CD4-positive, alpha-beta memory T cell (primary cell): ENCODE measurements at regions not wholly inside any gene's neighbourhood (a gene's known extent, or its start where the extent isn't known, plus 50 kb on each side); places are given as distances from the start of the nearest gene placed in this dataset.

Source experiments
- CTCF ChIA-PET: fragments of 350-600 bp; sonication (Branson Sonifier 250); formaldehyde crosslinking; loops from one replicate; lab custom pipeline; 2021; ENCODE audit warnings: inconsistent platforms; ENCODE audit not compliant: partially characterized antibody; lab: Charles Lee
- POLR2A ChIA-PET: fragments of 350-600 bp; sonication (Branson Sonifier 250); formaldehyde crosslinking; loops from one replicate; lab custom pipeline; 2021; ENCODE audit not compliant: partially characterized antibody; lab: Charles Lee
- DNase-seq, 5 donors: peaks; one replicate each; pipeline versions ENCODE4 v3.0.0 to v3.0.0-alpha.2; 2020 to 2022; ENCODE audit warnings: mixed read lengths in 1 of 5
- H3K27ac ChIP-seq: one replicate; pipeline ENCODE4 v1.7.0; 2013; ENCODE audit warnings: low read depth, low read length
- H3K27me3 ChIP-seq: 2 replicates; pipeline ENCODE4 v1.7.0; 2013; ENCODE audit warnings: mild to moderate bottlenecking, low read length, moderate library complexity; ENCODE audit not compliant: insufficient read depth
- H3K36me3 ChIP-seq: 2 replicates; pipeline ENCODE4 v1.7.0; 2013; ENCODE audit warnings: mild to moderate bottlenecking, low read length, moderate library complexity; ENCODE audit not compliant: insufficient read depth
- H3K4me1 ChIP-seq: 2 replicates; pipeline ENCODE4 v1.7.0; 2013; ENCODE audit warnings: mild to moderate bottlenecking, low read length, moderate library complexity; ENCODE audit not compliant: insufficient read depth
- H3K4me3 ChIP-seq, 2 donors: one replicate each; pipeline ENCODE4 v1.7.0; 2013; ENCODE audit warnings: low read length in 2 of 2, mild to moderate bottlenecking in 1 of 2
- H3K9me3 ChIP-seq, 2 donors: one replicate each; pipeline ENCODE4 v1.7.0; 2013; ENCODE audit warnings: low read length in 2 of 2, control low read depth in 1 of 2; ENCODE audit not compliant: control insufficient read depth in 1 of 2
- H3K27ac Mint-ChIP-seq, 7 donors: one replicate each; pipeline ENCODE4 v1.8.0; 2020 to 2021; ENCODE audit warnings: mixed read lengths in 7 of 7, mild to moderate bottlenecking in 6 of 7, inconsistent platforms in 3 of 7, moderate library complexity in 3 of 7
- H3K27me3 Mint-ChIP-seq, 2 donors: one replicate each; pipeline ENCODE4 v1.8.0; 2020 to 2021; ENCODE audit warnings: mixed read lengths in 2 of 2
- H3K36me3 Mint-ChIP-seq, 2 donors: one replicate each; pipeline ENCODE4 v1.8.0; 2020 to 2021; ENCODE audit warnings: mixed read lengths in 2 of 2, inconsistent platforms in 1 of 2, mild to moderate bottlenecking in 1 of 2
- H3K4me1 Mint-ChIP-seq, 4 donors: one replicate each; pipeline ENCODE4 v1.8.0; 2020 to 2021; ENCODE audit warnings: mixed read lengths in 4 of 4, mild to moderate bottlenecking in 1 of 4
- H3K4me3 Mint-ChIP-seq, 8 donors: one replicate each; pipeline ENCODE4 v1.8.0; 2020 to 2021; ENCODE audit warnings: mixed read lengths in 8 of 8, mild to moderate bottlenecking in 7 of 8, moderate library complexity in 6 of 8, inconsistent platforms in 3 of 8
- H3K9me3 Mint-ChIP-seq, 8 donors: one replicate each; pipeline ENCODE4 v1.8.0; 2020 to 2021; ENCODE audit warnings: mixed read lengths in 8 of 8, mild to moderate bottlenecking in 5 of 8, inconsistent platforms in 3 of 8, moderate library complexity in 1 of 8
- intact Hi-C: fragments of 100-400 bp; cut with micrococcal nuclease; formaldehyde crosslinking; loops from one replicate; pipeline ENCODE4 v1.15.1; 2023

DNA sequence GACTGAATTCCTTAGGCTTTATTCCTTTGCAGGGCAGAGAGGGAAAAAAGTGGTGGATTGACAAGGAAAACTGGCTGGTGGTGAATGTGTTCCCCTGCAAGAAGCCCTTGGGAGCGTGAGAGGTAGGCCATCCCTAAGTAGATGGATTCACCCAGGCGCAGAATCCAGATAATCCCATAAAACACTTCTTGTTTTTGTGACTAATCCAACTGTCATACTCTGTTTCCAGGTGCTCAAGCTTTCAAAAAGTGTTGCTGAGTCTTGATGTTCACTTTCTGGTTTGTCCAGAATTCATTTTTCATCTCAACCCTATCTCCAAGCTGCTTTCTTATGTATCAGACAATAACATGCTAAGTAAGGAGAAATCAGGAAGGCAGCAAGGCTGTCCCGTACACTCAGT, 250.8 kb upstream of the HABP2 start:
- H3K27me3 ChIP-seq, result peaks cover 3% of the 10 kb centered on the region
- H3K4me1 Mint-ChIP-seq, result no peaks in the 10 kb centered on the region
- no peak overlapping the region for H3K27ac ChIP-seq
- POLR2A ChIA-PET, result no interaction called here
- no peak overlapping the region for H3K27ac Mint-ChIP-seq
- CTCF ChIA-PET, result no interaction called here
- H3K36me3 ChIP-seq, result no peaks in the 10 kb centered on the region
- peaks cover 17 to 20% of the 10 kb centered on the region in 2 donors for H3K27me3 Mint-ChIP-seq
- no peaks in the 10 kb centered on the region for H3K4me1 ChIP-seq
- intact Hi-C loops, result no loop called here
- H3K9me3 ChIP-seq, result no peaks in the 10 kb centered on the region
- DNase-seq, result no peak
- H3K4me3 ChIP-seq, result no peak overlapping the region
- no peaks in the 10 kb centered on the region for H3K9me3 Mint-ChIP-seq
- no peak overlapping the region for H3K4me3 Mint-ChIP-seq
- no peaks in the 10 kb centered on the region for H3K36me3 Mint-ChIP-seq

DNA sequence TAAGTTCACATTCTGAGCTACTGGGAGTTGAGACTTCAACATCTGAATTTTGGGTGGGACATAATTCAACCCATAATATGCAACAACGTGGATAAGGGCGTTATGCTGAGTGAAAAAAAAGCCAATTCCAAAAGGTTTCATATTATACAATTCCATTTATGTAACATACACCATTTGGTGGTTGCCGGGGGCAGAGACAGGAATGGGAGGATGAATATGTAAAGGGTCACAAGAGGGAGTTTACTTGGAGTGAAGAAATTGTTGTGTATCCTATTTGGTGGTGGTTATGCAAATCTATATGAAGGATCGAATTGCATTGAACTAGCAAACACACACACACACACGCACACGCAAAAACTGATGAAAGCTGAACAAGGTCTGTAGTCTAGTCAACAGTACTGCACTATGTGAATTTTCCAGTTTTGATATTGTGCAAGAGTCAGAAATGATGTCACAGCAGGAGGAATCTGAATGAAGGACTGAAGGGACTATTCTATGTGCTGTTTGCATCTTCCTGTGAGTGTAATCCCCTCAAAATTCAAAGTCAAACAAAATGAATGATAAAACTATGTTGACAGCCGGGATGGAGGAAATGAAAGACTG, 249.2 kb upstream of the HABP2 start:
- DNase-seq, result no peak
- Histone ChIP-seq H3K4me1 (no peaks in the 10 kb centered on the region), H3K9me3 (no peaks in the 10 kb centered on the region), H3K27ac (no peak overlapping the region), H3K36me3 (no peaks in the 10 kb centered on the region), H3K27me3 (peaks cover 3% of the 10 kb centered on the region), H3K4me3 (no peak overlapping the region)
- POLR2A ChIA-PET, result no interaction called here
- no peaks in the 10 kb centered on the region for H3K36me3 Mint-ChIP-seq
- H3K27ac Mint-ChIP-seq, result no peak overlapping the region
- intact Hi-C loops, result no loop called here
- H3K9me3 Mint-ChIP-seq, result no peaks in the 10 kb centered on the region
- peaks cover 10 to 14% of the 10 kb centered on the region in 2 donors for H3K27me3 Mint-ChIP-seq
- CTCF ChIA-PET, result no interaction called here
- no peaks in the 10 kb centered on the region for H3K4me1 Mint-ChIP-seq
- H3K4me3 Mint-ChIP-seq, result no peak overlapping the region

DNA sequence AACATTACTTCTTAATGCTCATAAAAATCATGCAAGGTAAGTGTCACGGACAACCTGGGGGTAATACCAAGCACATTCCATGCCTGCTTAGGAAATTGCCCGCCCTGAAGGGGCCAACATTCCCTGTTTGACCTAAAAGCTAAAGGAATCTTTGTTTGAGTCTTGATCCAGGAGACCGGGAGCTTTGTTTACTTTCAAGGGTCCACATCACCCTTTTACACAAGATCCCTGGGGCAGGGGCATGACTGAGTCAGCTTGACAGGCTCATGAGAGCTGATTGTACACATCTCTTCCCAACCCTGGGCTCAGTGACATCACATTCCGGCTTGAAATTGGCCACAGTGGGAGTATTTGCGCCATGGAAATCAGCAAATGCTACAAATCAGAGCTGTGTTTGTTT, 248.1 kb upstream of the HABP2 start:
- no peaks in the 10 kb centered on the region for H3K9me3 ChIP-seq
- Mint-ChIP-seq H3K27ac (no peak overlapping the region), H3K4me1 (no peaks in the 10 kb centered on the region)

DNA sequence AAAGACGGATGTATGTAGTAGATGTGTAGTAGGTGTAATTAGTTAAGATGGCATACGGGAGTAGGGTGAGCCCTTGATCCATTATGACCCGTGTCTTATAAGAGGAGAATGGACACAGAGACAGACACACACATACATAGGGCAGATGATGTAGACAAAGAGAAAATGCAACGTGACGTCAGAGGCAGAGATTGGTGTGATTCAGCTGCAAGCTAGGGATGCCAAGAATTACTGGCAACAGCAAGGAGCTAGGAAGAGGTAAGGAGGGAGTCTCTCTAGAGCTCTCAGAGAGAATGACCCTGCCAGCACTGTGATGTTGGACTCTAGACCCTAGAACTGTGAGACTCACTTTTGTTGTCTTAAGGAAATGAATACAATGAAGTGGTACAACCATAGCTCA, 247.0 kb upstream of the HABP2 start:
- no peaks in the 10 kb centered on the region for H3K9me3 Mint-ChIP-seq
- ChIA-PET POLR2A (no interaction called here), CTCF (interaction anchor here (0.5 to 1.3 kb wide), 2 partner anchors 9 to 13 kb away, joined by 3 read pairs; no protein-coding TSS in a partner anchor)
- Histone ChIP-seq H3K27me3 (no peaks in the 10 kb centered on the region), H3K36me3 (no peaks in the 10 kb centered on the region), H3K27ac (no peak overlapping the region), H3K9me3 (no peaks in the 10 kb centered on the region), H3K4me3 (no peak overlapping the region), H3K4me1 (no peaks in the 10 kb centered on the region)
- H3K27ac Mint-ChIP-seq, result no peak overlapping the region
- intact Hi-C loops, result no loop called here
- H3K4me1 Mint-ChIP-seq, result no peaks in the 10 kb centered on the region
- no peaks in the 10 kb centered on the region for H3K36me3 Mint-ChIP-seq
- peaks cover 3 to 4% of the 10 kb centered on the region in 2 donors for H3K27me3 Mint-ChIP-seq
- H3K4me3 Mint-ChIP-seq, result no peak overlapping the region
- DNase-seq, result no peak

More for the DNA sequence above, 248.1 kb upstream of the HABP2 start:
- Histone ChIP-seq H3K4me3 (no peak overlapping the region), H3K4me1 (no peaks in the 10 kb centered on the region), H3K27me3 (peaks cover 2% of the 10 kb centered on the region), H3K36me3 (no peaks in the 10 kb centered on the region), H3K27ac (no peak overlapping the region)
- intact Hi-C loops, result no loop called here
- peaks cover 4 to 6% of the 10 kb centered on the region in 2 donors for H3K27me3 Mint-ChIP-seq
- H3K9me3 Mint-ChIP-seq, result no peaks in the 10 kb centered on the region
- ChIA-PET CTCF (interaction anchor here (1.3 kb wide), 1 partner anchor 14 kb away, joined by 3 read pairs; no protein-coding TSS in a partner anchor), POLR2A (no interaction called here)
- H3K36me3 Mint-ChIP-seq, result no peaks in the 10 kb centered on the region
- no peak for DNase-seq
- H3K4me3 Mint-ChIP-seq, result no peak overlapping the region

DNA sequence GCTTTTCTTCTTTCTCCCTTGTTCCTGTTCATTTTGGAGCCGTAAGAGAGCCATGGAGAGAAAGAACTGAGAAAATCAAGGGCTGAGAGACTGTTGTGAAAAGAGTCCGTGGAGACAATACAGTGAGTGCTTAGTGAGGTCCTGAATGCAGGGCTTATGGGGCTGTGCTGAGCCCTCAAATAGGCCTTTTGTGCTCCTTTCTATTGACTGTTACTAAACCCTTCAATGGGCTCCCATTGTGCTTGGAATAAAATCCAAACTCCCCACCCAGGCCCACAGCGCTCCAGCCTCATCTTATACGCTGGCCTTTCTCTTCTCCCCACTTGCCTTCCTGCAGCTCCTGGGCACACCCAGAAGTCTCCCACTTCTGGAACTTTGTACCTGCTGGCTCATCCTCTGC, 243.1 kb upstream of the HABP2 start:
- Histone ChIP-seq H3K27ac (no peak overlapping the region), H3K4me1 (no peaks in the 10 kb centered on the region), H3K27me3 (no peaks in the 10 kb centered on the region), H3K9me3 (no peaks in the 10 kb centered on the region), H3K36me3 (no peaks in the 10 kb centered on the region), H3K4me3 (no peak overlapping the region)
- peaks cover 0 to 2% (median 0%) of the 10 kb centered on the region in 8 donors for H3K9me3 Mint-ChIP-seq
- no peak overlapping the region for H3K27ac Mint-ChIP-seq
- POLR2A ChIA-PET, result no interaction called here
- H3K36me3 Mint-ChIP-seq, result no peaks in the 10 kb centered on the region
- intact Hi-C loops, result no loop called here
- H3K27me3 Mint-ChIP-seq, result peaks cover 0 to 3% of the 10 kb centered on the region in 2 donors
- CTCF ChIA-PET, result no interaction called here
- H3K4me1 Mint-ChIP-seq, result no peaks in the 10 kb centered on the region
- DNase-seq, result no peak
- no peak overlapping the region for H3K4me3 Mint-ChIP-seq

DNA sequence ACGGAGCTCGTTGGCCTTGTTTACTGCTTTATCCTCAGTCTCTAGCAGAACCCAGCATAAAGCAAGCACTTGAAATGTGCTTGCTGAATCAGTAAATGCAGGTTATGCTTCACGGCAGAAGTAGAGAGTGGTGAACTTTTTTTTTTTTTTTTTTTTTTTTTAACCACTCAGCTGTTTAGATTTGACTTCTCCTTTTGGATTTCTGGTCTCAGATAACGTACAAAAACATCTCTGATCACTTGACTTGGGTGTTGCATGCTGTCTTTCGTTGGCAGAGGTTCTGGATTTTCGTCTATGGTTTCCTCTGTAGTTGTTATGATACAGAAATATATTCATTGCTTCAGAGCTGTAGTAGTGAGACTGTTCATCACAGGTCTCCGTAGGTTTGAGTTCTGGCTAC, 242.5 kb upstream of the HABP2 start:
- ChIA-PET POLR2A (no interaction called here), CTCF (interaction anchor here (0.7 kb wide), 1 partner anchor 22 kb away, joined by 3 read pairs; no protein-coding TSS in a partner anchor)
- peaks cover 0 to 3% of the 10 kb centered on the region in 2 donors for H3K27me3 Mint-ChIP-seq
- Histone ChIP-seq H3K9me3 (no peaks in the 10 kb centered on the region), H3K27me3 (no peaks in the 10 kb centered on the region), H3K4me3 (no peak overlapping the region), H3K27ac (no peak overlapping the region), H3K36me3 (no peaks in the 10 kb centered on the region), H3K4me1 (no peaks in the 10 kb centered on the region)
- H3K9me3 Mint-ChIP-seq, result peaks cover 0 to 3% (median 0%) of the 10 kb centered on the region in 8 donors
- no peak overlapping the region for H3K4me3 Mint-ChIP-seq
- intact Hi-C loops, result no loop called here
- no peaks in the 10 kb centered on the region for H3K36me3 Mint-ChIP-seq
- DNase-seq, result no peak
- H3K4me1 Mint-ChIP-seq, result no peaks in the 10 kb centered on the region
- H3K27ac Mint-ChIP-seq, result no peak overlapping the region

DNA sequence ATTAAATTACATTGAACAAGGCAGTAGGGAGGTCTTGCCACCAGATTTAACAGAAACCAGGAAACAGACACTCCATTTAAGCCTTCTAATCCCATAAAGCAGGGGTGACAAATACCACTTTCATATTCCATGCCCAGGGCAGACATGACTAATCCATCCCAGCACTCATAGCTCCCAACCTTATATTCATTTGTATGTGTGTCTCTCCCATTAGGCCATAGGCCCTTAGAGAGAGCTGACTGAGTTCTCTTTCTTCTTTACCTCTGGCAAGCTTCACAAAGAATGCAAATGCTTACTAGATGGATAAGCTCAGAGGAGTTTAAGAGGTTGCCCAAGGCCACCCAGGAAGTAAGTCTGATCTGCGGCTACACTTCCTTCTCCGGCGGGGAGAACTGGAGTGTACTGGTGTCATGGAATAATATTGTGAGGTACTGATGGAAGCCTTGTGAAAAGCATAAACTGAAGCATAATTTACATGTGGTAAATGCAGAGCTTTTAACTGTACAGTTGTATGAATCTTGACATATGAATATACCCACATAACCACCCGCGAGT, 239.7 kb upstream of the HABP2 start:
- H3K9me3 ChIP-seq, result no peaks in the 10 kb centered on the region
- no peaks in the 10 kb centered on the region for H3K4me1 ChIP-seq
- H3K27ac Mint-ChIP-seq, result no peak overlapping the region
- no peak overlapping the region for H3K27ac ChIP-seq
- CTCF ChIA-PET, result no interaction called here
- H3K4me3 ChIP-seq, result no peak overlapping the region
- H3K4me1 Mint-ChIP-seq, result no peaks in the 10 kb centered on the region
- H3K4me3 Mint-ChIP-seq, result no peak overlapping the region
- POLR2A ChIA-PET, result no interaction called here
- no peaks in the 10 kb centered on the region for H3K36me3 Mint-ChIP-seq
- peaks cover 0 to 2% of the 10 kb centered on the region in 2 donors for H3K27me3 Mint-ChIP-seq
- no peak for DNase-seq
- intact Hi-C loops, result no loop called here
- H3K9me3 Mint-ChIP-seq, result peaks cover 0 to 10% (median 4%) of the 10 kb centered on the region in 8 donors
- H3K36me3 ChIP-seq, result no peaks in the 10 kb centered on the region
- H3K27me3 ChIP-seq, result no peaks in the 10 kb centered on the region
